K562 (cell line): ENCODE measurements at regions not wholly inside any gene's neighbourhood (a gene's known extent, or its start where the extent isn't known, plus 50 kb on each side); places are given as distances from the start of the nearest gene placed in this dataset.

Source experiments
- FOSL1 ChIP-seq: fragments of 200-800 bp; sonication (Bioruptor generic); conservative IDR thresholded peaks from 2 replicates; pipeline ENCODE4 v1.6.1; 2016; ENCODE audit warnings: missing genetic modification characterization, missing compliant biosample characterization
- SMAD4 ChIP-seq: fragments of 250-450 bp; sonication (Bioruptor Pico); conservative IDR thresholded peaks from 2 replicates; pipeline ENCODE4 v1.8.0; 2021; ENCODE audit warnings: inconsistent platforms, mild to moderate bottlenecking, moderate library complexity
- U2AF1 ChIP-seq: fragments of 200-400 bp; formaldehyde crosslinking; optimal IDR thresholded peaks from 2 replicates; pipeline ENCODE3; 2017; ENCODE audit warnings: mild to moderate bottlenecking, low read depth, low read length, moderate library complexity
- ZNF274 ChIP-seq: IDR thresholded peaks from 2 replicates; pipeline ENCODE4 v1.6.1; 2011; ENCODE audit warnings: low read depth, mild to moderate bottlenecking, low read length, moderate library complexity, borderline replicate concordance

DNA sequence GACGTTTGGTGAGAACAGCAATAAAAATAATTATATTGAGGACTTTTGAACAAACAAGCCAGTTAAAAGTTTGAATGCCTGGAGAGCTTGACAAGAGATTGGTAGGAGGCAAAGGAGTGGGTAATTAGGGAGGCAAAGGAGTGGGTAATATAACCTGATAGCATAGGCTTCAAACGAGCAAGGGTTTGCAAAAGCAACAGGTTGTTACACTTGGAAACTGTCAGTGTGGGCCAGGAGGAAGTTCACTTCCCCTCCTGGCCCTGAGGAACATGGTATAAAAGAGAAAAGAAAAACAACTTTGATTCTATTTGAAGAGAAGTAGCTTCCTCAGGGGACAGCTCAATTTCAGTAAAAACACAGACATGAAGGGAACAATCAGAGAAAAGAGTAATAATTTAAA, 121.7 kb downstream of the CCER1 start:
- no peak for TF ChIP-seq U2AF1
- no peak for TF ChIP-seq SMAD4 (CRISPR knock-in tag)
- TF ChIP-seq FOSL1 = no peak
- TF ChIP-seq ZNF274 = no peak
